Liver (tissue), 8 donors: ENCODE measurements at regions not wholly inside any gene's neighbourhood (a gene's known extent, or its start where the extent isn't known, plus 50 kb on each side); places are given as distances from the start of the nearest gene placed in this dataset.

Experiments used
- DNase-seq: peaks from one replicate; pipeline ENCODE4 v3.0.0-alpha.2; 2017; ENCODE audit warnings: low spot score
- H3K27ac ChIP-seq, 2 donors: one replicate each; pipeline ENCODE4 v1.7.0; 2013; ENCODE audit warnings: inconsistent platforms in 2 of 2, low read length in 2 of 2, control low read depth in 1 of 2, low read depth in 1 of 2, mild to moderate bottlenecking in 1 of 2
- H3K27me3 ChIP-seq, 4 donors: one replicate each; pipeline versions ENCODE4 v1.6.1 to v1.7.0; 2013; ENCODE audit warnings: low read length in 3 of 4, inconsistent platforms in 1 of 4, mild to moderate bottlenecking in 1 of 4, moderate library complexity in 1 of 4; ENCODE audit not compliant: control insufficient read depth in 4 of 4, insufficient read depth in 4 of 4
- H3K36me3 ChIP-seq, 4 donors: one replicate each; pipeline versions ENCODE4 v1.6.1 to v1.7.0; 2013; ENCODE audit warnings: low read length in 3 of 4, mild to moderate bottlenecking in 3 of 4, low read depth in 1 of 4, moderate library complexity in 1 of 4; ENCODE audit not compliant: control insufficient read depth in 4 of 4, insufficient read depth in 3 of 4
- H3K4me1 ChIP-seq, 4 donors: one replicate each; pipeline versions ENCODE4 v1.6.1 to v1.7.0; 2013; ENCODE audit warnings: low read length in 3 of 4, mild to moderate bottlenecking in 3 of 4, moderate library complexity in 1 of 4; ENCODE audit not compliant: control insufficient read depth in 4 of 4, insufficient read depth in 4 of 4
- H3K4me3 ChIP-seq, 3 donors: one replicate each; pipeline versions ENCODE4 v1.6.1 to v1.7.0; 2013; ENCODE audit warnings: low read length in 3 of 3, control low read depth in 1 of 3, low read depth in 1 of 3, mild to moderate bottlenecking in 1 of 3
- H3K9ac ChIP-seq, 2 donors: one replicate each; pipeline ENCODE4 v1.7.0; 2013; ENCODE audit warnings: low read length in 2 of 2, mild to moderate bottlenecking in 2 of 2, moderate library complexity in 2 of 2, control low read depth in 1 of 2, low read depth in 1 of 2
- H3K9me3 ChIP-seq, 4 donors: one replicate each; pipeline versions ENCODE4 v1.6.1 to v1.7.0; 2013; ENCODE audit warnings: low read length in 3 of 4; ENCODE audit not compliant: control insufficient read depth in 4 of 4
- ATF3 ChIP-seq: IDR thresholded peaks from 2 replicates; pipeline ENCODE4 v1.6.1; 2016; ENCODE audit warnings: antibody characterized with exemption
- EGR1 ChIP-seq, 2 donors: IDR thresholded peaks; 2 replicates each; pipeline ENCODE4 v1.6.1; 2016 to 2018; ENCODE audit warnings: antibody characterized with exemption in 2 of 2, low read depth in 2 of 2
- FOXA1 ChIP-seq: IDR thresholded peaks from 2 replicates; pipeline ENCODE4 v1.6.1; 2016; ENCODE audit warnings: antibody characterized with exemption
- FOXA2 ChIP-seq: IDR thresholded peaks from 2 replicates; pipeline ENCODE4 v1.6.1; 2016; ENCODE audit warnings: antibody characterized with exemption
- GABPA ChIP-seq, 2 donors: IDR thresholded peaks in 1 of 2; conservative IDR thresholded peaks in 1 of 2; 2 replicates each; pipeline ENCODE4 v1.6.1; 2016; ENCODE audit warnings: antibody characterized with exemption in 2 of 2, mild to moderate bottlenecking in 1 of 2, moderate library complexity in 1 of 2
- HNF4A ChIP-seq, 2 donors: conservative IDR thresholded peaks; 2 replicates each; pipeline ENCODE4 v1.6.1; 2016; ENCODE audit warnings: antibody characterized with exemption in 2 of 2, mild to moderate bottlenecking in 2 of 2
- HNF4G ChIP-seq: IDR thresholded peaks from 2 replicates; pipeline ENCODE4 v1.6.1; 2016; ENCODE audit warnings: antibody characterized with exemption
- JUND ChIP-seq, 2 donors: IDR thresholded peaks; 2 replicates each; pipeline ENCODE4 v1.6.1; 2016; ENCODE audit warnings: antibody characterized with exemption in 2 of 2
- MAX ChIP-seq: IDR thresholded peaks from 2 replicates; pipeline ENCODE4 v1.6.1; 2016; ENCODE audit warnings: antibody characterized with exemption
- NR2F2 ChIP-seq: IDR thresholded peaks from 2 replicates; pipeline ENCODE4 v1.6.1; 2016; ENCODE audit warnings: antibody characterized with exemption
- REST ChIP-seq: IDR thresholded peaks from 2 replicates; pipeline ENCODE4 v1.6.1; 2016; ENCODE audit warnings: antibody characterized with exemption, mild to moderate bottlenecking
- SP1 ChIP-seq: IDR thresholded peaks from 2 replicates; pipeline ENCODE4 v1.6.1; 2018; ENCODE audit warnings: antibody characterized with exemption, mild to moderate bottlenecking
- TAF1 ChIP-seq: conservative IDR thresholded peaks from 2 replicates; pipeline ENCODE4 v1.6.1; 2016; ENCODE audit warnings: antibody characterized with exemption, mild to moderate bottlenecking
- YY1 ChIP-seq: IDR thresholded peaks from 2 replicates; pipeline ENCODE4 v1.6.1; 2016; ENCODE audit warnings: antibody characterized with exemption, mild to moderate bottlenecking
- ZBTB33 ChIP-seq: IDR thresholded peaks from 2 replicates; pipeline ENCODE4 v1.6.1; 2016; ENCODE audit warnings: antibody characterized with exemption
- WGBS: extraction: QIAGEN DNeasy Blood & Tissue Kit; methylation state at CpG from one replicate; pipeline ENCODE4 v1.1.7; 2013; 5-methylcytosine and 5-hydroxymethylcytosine counted together
- TF ChIP-seq, protein P1 (sequence below): fragments of 150-350 bp; IDR thresholded peaks from 2 replicates; pipeline ENCODE4 v1.5.1; 2017; ENCODE audit warnings: improper control_type of control experiment, low read depth, low read length; ENCODE audit not compliant: missing input control
- donor health status: healthy.
- donor health status: healthy.
- donor health status: healthy.
- donor health status: healthy.
- donor health status: healthy.

DNA sequence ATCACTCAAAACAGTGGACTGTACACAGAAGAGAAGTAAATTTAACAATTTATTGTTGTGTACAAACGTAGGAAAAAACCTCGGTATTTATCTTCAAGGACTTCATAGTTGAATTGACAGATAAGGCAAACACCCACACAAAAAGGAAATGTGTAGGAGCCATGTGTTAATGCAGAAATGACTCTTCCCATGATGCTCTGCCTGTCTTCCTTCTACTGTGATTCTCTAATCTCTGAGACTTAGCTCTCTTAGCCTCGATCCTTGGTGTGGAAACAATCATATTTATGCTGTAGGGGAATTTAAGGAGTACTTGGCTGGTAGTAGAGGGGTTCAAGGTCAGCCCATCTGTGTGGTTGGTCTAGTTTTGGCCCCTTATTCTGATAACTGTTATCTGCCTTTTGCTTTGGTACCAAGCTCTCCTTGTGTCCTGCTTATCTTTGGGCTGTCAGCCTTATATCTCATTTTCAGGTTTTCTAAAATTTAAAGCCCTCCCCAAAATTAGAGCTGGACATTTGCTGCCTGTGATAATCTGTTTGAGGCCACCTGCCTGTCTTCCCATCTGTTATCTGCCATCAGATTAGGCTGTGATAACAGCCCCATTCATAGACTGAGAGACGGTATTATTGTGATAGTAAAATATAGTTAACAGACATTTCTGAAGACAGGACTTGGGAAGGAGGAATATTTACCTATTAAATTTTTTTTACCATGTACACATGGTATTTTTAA is 81.7 kb downstream of the GPR85 start:
- 56% methylated on average over 4 of the region's 4 CpGs for WGBS

DNA sequence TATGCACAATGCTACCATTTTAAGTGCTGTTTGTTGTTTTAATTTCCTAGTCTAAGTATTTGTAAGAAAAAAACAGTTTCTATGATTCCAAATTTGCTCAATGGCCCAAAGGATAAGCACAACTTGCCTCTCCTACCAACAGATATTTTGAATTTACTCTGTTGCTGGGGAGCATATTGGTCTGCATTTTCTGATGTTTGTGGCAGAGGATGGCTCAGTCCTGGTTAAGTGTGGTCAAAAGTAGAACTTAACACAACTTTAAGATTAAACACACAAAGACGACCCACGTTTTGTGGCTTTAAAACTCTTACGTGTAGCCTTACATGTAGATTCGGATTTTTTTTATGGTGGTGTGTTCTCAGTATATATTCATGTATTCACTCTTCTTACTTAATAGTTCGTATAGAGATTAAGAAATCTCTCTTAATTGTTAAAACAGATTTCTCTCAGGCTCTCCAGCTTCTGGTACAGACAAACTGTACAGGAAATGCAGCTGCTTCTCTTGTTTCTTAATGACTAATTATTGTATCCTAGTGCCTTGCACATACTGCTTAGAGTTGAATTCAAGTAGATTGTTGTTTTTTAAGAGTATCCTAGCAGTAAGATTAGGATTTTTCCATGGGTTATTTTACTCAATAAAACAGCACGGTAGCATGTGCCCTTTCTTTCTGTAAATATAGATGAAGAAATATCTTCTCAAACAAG is 86.2 kb downstream of the GPR85 start:
- no peaks in the 10 kb centered on the region for H3K9me3 ChIP-seq
- no peak for TF ChIP-seq HNF4G
- no peak for TF ChIP-seq JUND (IDR thresholded peaks at IDR 0.05)
- no peak for TF ChIP-seq HNF4A (conservative IDR thresholded peaks at IDR 0.05)
- TF ChIP-seq TAF1, result no peak
- no peak for TF ChIP-seq NR2F2
- TF ChIP-seq YY1, result no peak
- H3K27me3 ChIP-seq, result peaks cover 0 to 2% (median 0%) of the 10 kb centered on the region in 4 donors
- no peak for DNase-seq
- no peak overlapping the region for H3K4me3 ChIP-seq
- no peaks in the 10 kb centered on the region for H3K4me1 ChIP-seq
- no peak overlapping the region for H3K9ac ChIP-seq
- no peaks in the 10 kb centered on the region for H3K36me3 ChIP-seq
- no peak overlapping the region for H3K27ac ChIP-seq
- WGBS, result 68% methylated on average over 6 of the region's 6 CpGs

More for the DNA sequence above, 81.7 kb downstream of the GPR85 start:
- no peak for TF ChIP-seq TAF1
- TF ChIP-seq SP1, result no peak
- TF ChIP-seq ATF3, result no peak
- TF ChIP-seq HNF4G, result no peak
- TF ChIP-seq FOXA1, result no peak
- no peak for TF ChIP-seq JUND (IDR thresholded peaks at IDR 0.05)
- no peak for TF ChIP-seq ZBTB33
- TF ChIP-seq YY1, result no peak
- no peak for TF ChIP-seq GABPA (IDR thresholded peaks at IDR 0.05 in 1 of 2, conservative IDR thresholded peaks at IDR 0.05 in 1 of 2)
- TF ChIP-seq HNF4A (conservative IDR thresholded peaks at IDR 0.05), result no peak
- TF ChIP-seq MAX, result no peak
- no peak for TF ChIP-seq EGR1 (IDR thresholded peaks at IDR 0.05; ENCODE audit: low read depth in 2 of 2)
- no peaks in the 10 kb centered on the region for H3K4me1 ChIP-seq
- H3K4me3 ChIP-seq, result no peak overlapping the region
- H3K9ac ChIP-seq, result no peak overlapping the region
- no peak overlapping the region for H3K27ac ChIP-seq
- H3K27me3 ChIP-seq, result no peaks in the 10 kb centered on the region
- H3K36me3 ChIP-seq, result no peaks in the 10 kb centered on the region
- no peaks in the 10 kb centered on the region for H3K9me3 ChIP-seq
- no peak for DNase-seq

DNA sequence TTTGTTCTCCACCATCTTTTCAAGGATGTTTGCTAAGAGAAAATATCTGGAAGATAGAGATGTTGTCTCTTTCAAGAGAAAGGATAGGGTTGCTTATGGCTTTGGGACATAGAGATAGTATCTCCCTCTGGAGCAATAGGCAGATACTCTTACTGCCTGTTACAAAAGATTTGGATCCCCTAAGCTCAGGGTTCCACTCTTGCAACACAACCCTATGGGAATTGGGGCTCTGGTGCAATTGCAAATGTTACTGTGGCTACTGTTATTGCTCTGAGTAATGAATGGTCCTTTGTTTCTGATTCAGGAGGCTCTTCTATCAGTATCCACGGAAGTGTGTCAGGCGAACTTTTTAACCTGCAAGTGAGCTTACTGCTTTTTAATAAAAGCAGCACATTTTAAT is 88.8 kb downstream of the GPR85 start:
- Histone ChIP-seq H3K27me3 (peaks cover 0 to 2% (median 0%) of the 10 kb centered on the region in 4 donors), H3K4me1 (no peaks in the 10 kb centered on the region), H3K36me3 (no peaks in the 10 kb centered on the region), H3K4me3 (no peak overlapping the region), H3K9me3 (no peaks in the 10 kb centered on the region), H3K9ac (no peak overlapping the region), H3K27ac (no peak overlapping the region)
- TF ChIP-seq FOXA2 (no peak), FOXA1 (no peak), REST (no peak), HNF4A (conservative IDR thresholded peaks at IDR 0.05) (no peak), HNF4G (no peak), EGR1 (IDR thresholded peaks at IDR 0.05; ENCODE audit: low read depth in 2 of 2) (no peak)
- TF ChIP-seq, protein P1, sequence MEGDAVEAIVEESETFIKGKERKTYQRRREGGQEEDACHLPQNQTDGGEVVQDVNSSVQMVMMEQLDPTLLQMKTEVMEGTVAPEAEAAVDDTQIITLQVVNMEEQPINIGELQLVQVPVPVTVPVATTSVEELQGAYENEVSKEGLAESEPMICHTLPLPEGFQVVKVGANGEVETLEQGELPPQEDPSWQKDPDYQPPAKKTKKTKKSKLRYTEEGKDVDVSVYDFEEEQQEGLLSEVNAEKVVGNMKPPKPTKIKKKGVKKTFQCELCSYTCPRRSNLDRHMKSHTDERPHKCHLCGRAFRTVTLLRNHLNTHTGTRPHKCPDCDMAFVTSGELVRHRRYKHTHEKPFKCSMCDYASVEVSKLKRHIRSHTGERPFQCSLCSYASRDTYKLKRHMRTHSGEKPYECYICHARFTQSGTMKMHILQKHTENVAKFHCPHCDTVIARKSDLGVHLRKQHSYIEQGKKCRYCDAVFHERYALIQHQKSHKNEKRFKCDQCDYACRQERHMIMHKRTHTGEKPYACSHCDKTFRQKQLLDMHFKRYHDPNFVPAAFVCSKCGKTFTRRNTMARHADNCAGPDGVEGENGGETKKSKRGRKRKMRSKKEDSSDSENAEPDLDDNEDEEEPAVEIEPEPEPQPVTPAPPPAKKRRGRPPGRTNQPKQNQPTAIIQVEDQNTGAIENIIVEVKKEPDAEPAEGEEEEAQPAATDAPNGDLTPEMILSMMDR, result no peak
- DNase-seq, result no peak
- 75% methylated on average over 2 of the region's 2 CpGs for WGBS
